PC-9 (cell line): ENCODE measurements at regions not wholly inside any gene's neighbourhood (a gene's known extent, or its start where the extent isn't known, plus 50 kb on each side); places are given as distances from the start of the nearest gene placed in this dataset.

ENCODE experiments used
- BruUV-seq: library from RNA; stranded (reverse); fragments of 400-500 nt; replicated peaks from 2 replicates; lab custom pipeline; 2021; lab: Mats Ljungman, UMichigan
- CTCF ChIA-PET: fragments of 300-600 bp; sonication (Branson Sonifier 250); formaldehyde crosslinking; loops from one replicate; lab custom pipeline; 2022; ENCODE audit warnings: antibody characterized with exemption; lab: Charles Lee
- POLR2A ChIA-PET: fragments of 300-600 bp; sonication (Branson Sonifier 250); formaldehyde crosslinking; loops from one replicate; lab custom pipeline; 2022; ENCODE audit warnings: antibody characterized with exemption; ENCODE audit not compliant: unreplicated experiment; lab: Charles Lee
- DNase-seq, 2 experiments: peaks; one replicate each; pipeline versions ENCODE4 v3.0.0 to v3.0.0-alpha.2; 2015 to 2022; ENCODE audit warnings: mixed read lengths in 1 of 2
- H2AFZ ChIP-seq: fragments of 200-600 bp; sonication (generic); 2 replicates; pipeline ENCODE4 v1.8.1; 2017; ENCODE audit warnings: antibody characterized with exemption
- H3F3A ChIP-seq: fragments of 200-600 bp; sonication (generic); 2 replicates; pipeline ENCODE4 v1.8.1; 2017; ENCODE audit warnings: antibody characterized with exemption, mild to moderate bottlenecking, low read depth; ENCODE audit not compliant: insufficient read depth
- H3K27ac ChIP-seq: fragments of 200-600 bp; sonication (generic); 2 replicates; pipeline ENCODE4 v1.6.1; 2016; ENCODE audit warnings: mixed run types
- H3K27me3 ChIP-seq: fragments of 200-600 bp; sonication (generic); 2 replicates; pipeline ENCODE4 v1.6.1; 2016; ENCODE audit warnings: low read depth, mixed run types; ENCODE audit not compliant: insufficient read depth
- H3K36me3 ChIP-seq: fragments of 200-600 bp; sonication (generic); 2 replicates; pipeline ENCODE4 v1.6.1; 2016; ENCODE audit warnings: low read depth, mixed run types
- H3K4me1 ChIP-seq: fragments of 200-600 bp; sonication (generic); replicated peaks from 2 replicates; pipeline ENCODE4 v1.6.1; 2016; ENCODE audit warnings: mixed run types; ENCODE audit not compliant: insufficient read depth
- H3K4me2 ChIP-seq: fragments of 200-600 bp; sonication (generic); 2 replicates; pipeline ENCODE4 v1.6.1; 2017; ENCODE audit warnings: mixed run types
- H3K4me3 ChIP-seq: fragments of 200-600 bp; sonication (generic); 2 replicates; pipeline ENCODE4 v1.6.1; 2016; ENCODE audit warnings: mixed run types
- H3K79me2 ChIP-seq: fragments of 200-600 bp; sonication (generic); 2 replicates; pipeline ENCODE4 v1.6.1; 2017; ENCODE audit warnings: low read depth, mixed run types
- H3K9me2 ChIP-seq: fragments of 200-600 bp; sonication (generic); 2 replicates; pipeline ENCODE4 v1.8.1; 2017; ENCODE audit warnings: mild to moderate bottlenecking; ENCODE audit not compliant: insufficient read depth
- H3K9me3 ChIP-seq: fragments of 200-600 bp; sonication (generic); 2 replicates; pipeline ENCODE4 v1.8.1; 2016; ENCODE audit warnings: low read depth; ENCODE audit not compliant: insufficient read depth
- H4K20me1 ChIP-seq: fragments of 200-600 bp; sonication (generic); 2 replicates; pipeline ENCODE4 v1.8.1; 2017; ENCODE audit not compliant: insufficient read depth
- CTCF ChIP-seq: fragments of 200-600 bp; sonication (generic); conservative IDR thresholded peaks from 2 replicates; pipeline ENCODE4 v1.6.1; 2017; ENCODE audit warnings: mixed run types, antibody characterized with exemption, mild to moderate bottlenecking, moderate library complexity
- EZH2 ChIP-seq: fragments of 200-600 bp; sonication (generic); IDR thresholded peaks from 2 replicates; pipeline ENCODE4 v1.8.0; 2017; ENCODE audit warnings: antibody characterized with exemption, low read depth
- intact Hi-C: fragments of 100-400 bp; cut with micrococcal nuclease; formaldehyde crosslinking; loops from one replicate; pipeline ENCODE4 v1.10.0; 2022; ENCODE audit not compliant: unreplicated experiment

- BruUV-seq: no TSS peak
These were observed 572.9 kb upstream of the CDH6 start for GRCh38 chr5:30620481-30621085.

GRCh38 chr5:30608501-30608900 lies 585.0 kb upstream of the CDH6 start:
- H4K20me1 ChIP-seq: no peaks in the 10 kb centered on the region
- no peak overlapping the region for H3K4me2 ChIP-seq
- H3F3A ChIP-seq: no peaks in the 10 kb centered on the region
- no peaks in the 10 kb centered on the region for H3K36me3 ChIP-seq
- no peaks in the 10 kb centered on the region for H3K79me2 ChIP-seq
- H2AFZ ChIP-seq: no peak overlapping the region
- CTCF ChIA-PET: no interaction called here
- H3K27me3 ChIP-seq: no peaks in the 10 kb centered on the region
- H3K9me3 ChIP-seq: no peaks in the 10 kb centered on the region
- intact Hi-C loops: no loop called here
- POLR2A ChIA-PET: no interaction called here
- no peak for DNase-seq
- H3K9me2 ChIP-seq: no peaks in the 10 kb centered on the region
- TF ChIP-seq CTCF (no peak), EZH2 (no peak)
- no peak overlapping the region for H3K27ac ChIP-seq
- BruUV-seq: no TSS peak
- H3K4me1 ChIP-seq: no peaks in the 10 kb centered on the region
- no peak overlapping the region for H3K4me3 ChIP-seq

More at GRCh38 chr5:30620481-30621085, 572.9 kb upstream of the CDH6 start:
- intact Hi-C loops: no loop called here
- no peak for DNase-seq
- ChIA-PET POLR2A (no interaction called here), CTCF (no interaction called here)
- no peak overlapping the region for H2AFZ ChIP-seq
- H3K9me2 ChIP-seq: no peaks in the 10 kb centered on the region
- H3K9me3 ChIP-seq: no peaks in the 10 kb centered on the region
- H3K4me3 ChIP-seq: no peak overlapping the region
- H3K27me3 ChIP-seq: no peaks in the 10 kb centered on the region
- no peak overlapping the region for H3K27ac ChIP-seq
- H4K20me1 ChIP-seq: no peaks in the 10 kb centered on the region
- no peaks in the 10 kb centered on the region for H3F3A ChIP-seq
- H3K4me1 ChIP-seq: no peaks in the 10 kb centered on the region
- no peaks in the 10 kb centered on the region for H3K79me2 ChIP-seq
- no peaks in the 10 kb centered on the region for H3K36me3 ChIP-seq
- TF ChIP-seq CTCF: no peak
- TF ChIP-seq EZH2: no peak
- H3K4me2 ChIP-seq: no peak overlapping the region

GRCh38 chr5:30607301-30607894 lies 586.1 kb upstream of the CDH6 start:
- POLR2A ChIA-PET: no interaction called here

More at GRCh38 chr5:30607301-30607894, 586.1 kb upstream of the CDH6 start:
- intact Hi-C loops: no loop called here
- no peaks in the 10 kb centered on the region for H3K27me3 ChIP-seq
- DNase-seq: no peak
- no TSS peak for BruUV-seq
- no peaks in the 10 kb centered on the region for H3K79me2 ChIP-seq
- H3K9me2 ChIP-seq: no peaks in the 10 kb centered on the region
- no peaks in the 10 kb centered on the region for H3K4me1 ChIP-seq
- no peak overlapping the region for H3K27ac ChIP-seq
- no peak overlapping the region for H2AFZ ChIP-seq
- H3K4me3 ChIP-seq: no peak overlapping the region
- no peak overlapping the region for H3K4me2 ChIP-seq
- CTCF ChIA-PET: no interaction called here
- no peaks in the 10 kb centered on the region for H3F3A ChIP-seq
- no peaks in the 10 kb centered on the region for H4K20me1 ChIP-seq
- no peaks in the 10 kb centered on the region for H3K9me3 ChIP-seq
- no peaks in the 10 kb centered on the region for H3K36me3 ChIP-seq
- TF ChIP-seq EZH2 (no peak), CTCF (no peak)
